ENCODE measurements at regions not wholly inside any gene's neighbourhood (a gene's known extent, or its start where the extent isn't known, plus 50 kb on each side); places are given as distances from the start of the nearest gene placed in this dataset.
"Not testable (repeated sequence)": the region's sequence is repeated elsewhere in the genome, so short reads cannot be mapped to it uniquely, and the experiment has no call there.

- TF ChIP-seq CTCF (conservative IDR thresholded peaks at IDR 0.05): no peak
- H3K27ac ChIP-seq: no peak overlapping the region
Measured at GRCh38 chr15:77836121-77836692, 203.5 kb upstream of the LINGO1 start.

- H3K27ac ChIP-seq: no peak overlapping the region
- TF ChIP-seq CTCF (conservative IDR thresholded peaks at IDR 0.05): no peak
Measured at GRCh38 chr15:77834276-77834990, 201.7 kb upstream of the LINGO1 start.

- no peak overlapping the region; the same call in 1 of the 2 replicates for H3K27ac ChIP-seq
- TF ChIP-seq CTCF (conservative IDR thresholded peaks at IDR 0.05): no peak
Measured at GRCh38 chr15:77832874-77833273, 200.2 kb upstream of the LINGO1 start.

DNA sequence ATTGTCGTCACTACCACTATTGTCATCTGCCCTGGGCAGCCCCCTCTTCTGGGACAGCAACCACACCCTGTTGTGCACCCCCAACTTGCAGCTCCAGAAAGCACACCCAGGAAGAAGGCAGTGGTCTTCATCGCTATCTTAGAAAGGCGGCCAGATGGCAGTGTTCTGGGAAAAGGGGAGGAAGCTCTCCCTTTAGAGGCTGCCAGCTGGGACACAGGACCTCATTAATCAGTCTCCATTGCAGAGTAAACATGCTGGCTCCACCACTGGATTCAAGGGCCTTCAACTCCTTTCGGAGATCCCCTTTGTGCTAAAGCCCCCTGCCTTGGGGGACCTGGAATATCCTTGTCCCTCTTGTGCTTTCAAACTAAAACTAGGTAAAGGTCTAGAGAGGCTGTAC lies 199.3 kb upstream of the LINGO1 start:
- H3K27ac ChIP-seq: no peak overlapping the region
- TF ChIP-seq CTCF (conservative IDR thresholded peaks at IDR 0.05): no peak

DNA sequence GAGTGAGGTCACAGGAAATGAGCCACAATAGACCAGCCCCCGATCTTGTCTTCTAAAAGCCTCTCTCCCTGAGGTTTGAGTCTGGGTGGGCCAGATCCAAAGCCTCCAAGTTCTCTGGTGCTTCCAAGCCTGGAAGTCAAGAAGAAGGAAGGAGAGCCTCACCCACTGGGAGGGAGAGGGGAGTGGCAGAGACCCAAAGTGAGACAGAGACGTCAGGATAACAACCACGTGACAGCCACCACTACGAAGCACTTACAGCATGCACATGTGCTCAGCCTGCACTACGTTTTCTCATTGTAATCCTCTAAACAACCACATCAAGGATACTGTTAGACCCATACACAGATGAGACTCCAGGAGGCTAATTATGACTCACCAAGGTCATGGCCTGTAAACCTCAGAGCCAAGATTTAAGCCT lies 197.3 kb upstream of the LINGO1 start:
- TF ChIP-seq CTCF (conservative IDR thresholded peaks at IDR 0.05): no peak

GRCh38 chr15:77829331-77829730 lies 196.6 kb upstream of the LINGO1 start:
- not testable (repeated sequence) for H3K27ac ChIP-seq

More for the DNA sequence above, 197.3 kb upstream of the LINGO1 start:
- H3K27ac ChIP-seq: no peak overlapping the region

DNA sequence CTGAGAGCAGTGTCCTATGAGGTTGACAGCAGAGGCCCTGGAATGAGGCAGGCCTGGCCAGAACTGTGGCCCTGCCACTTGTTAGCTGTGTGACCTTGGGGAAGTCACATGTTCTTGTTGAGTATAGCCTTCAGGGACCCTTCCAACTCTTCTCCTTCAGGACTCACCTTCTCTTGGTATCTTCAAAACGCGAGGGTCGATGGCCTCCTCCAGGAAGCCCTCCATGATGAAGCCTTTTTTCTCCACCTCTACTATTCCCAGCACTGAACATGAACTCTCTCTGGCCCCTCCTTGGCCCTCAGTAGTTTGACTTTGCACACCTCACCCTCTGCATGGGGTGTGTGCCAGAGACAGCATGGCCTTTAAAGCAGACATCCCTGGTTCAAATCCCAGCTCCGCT lies 195.1 kb upstream of the LINGO1 start:
- no peak overlapping the region for H3K27ac ChIP-seq
- no peak for TF ChIP-seq CTCF (conservative IDR thresholded peaks at IDR 0.05)

GRCh38 chr15:77826006-77826695 lies 193.4 kb upstream of the LINGO1 start:
- no peak for TF ChIP-seq CTCF (conservative IDR thresholded peaks at IDR 0.05)
- H3K27ac ChIP-seq: no peak overlapping the region

Measured in VCaP (cell line).